NCI-H774 (cell line): ENCODE measurements at regions not wholly inside any gene's neighbourhood (a gene's known extent, or its start where the extent isn't known, plus 50 kb on each side); places are given as distances from the start of the nearest gene placed in this dataset.

ENCODE experiments used
- DNase-seq: peaks from one replicate; lab custom pipeline; 2025; lab: John Stamatoyannopoulos, UW

GRCh38 chr4:114537352-114537751 lies 61.3 kb upstream of the UGT8 start:
- DNase-seq, result no peak

DNA sequence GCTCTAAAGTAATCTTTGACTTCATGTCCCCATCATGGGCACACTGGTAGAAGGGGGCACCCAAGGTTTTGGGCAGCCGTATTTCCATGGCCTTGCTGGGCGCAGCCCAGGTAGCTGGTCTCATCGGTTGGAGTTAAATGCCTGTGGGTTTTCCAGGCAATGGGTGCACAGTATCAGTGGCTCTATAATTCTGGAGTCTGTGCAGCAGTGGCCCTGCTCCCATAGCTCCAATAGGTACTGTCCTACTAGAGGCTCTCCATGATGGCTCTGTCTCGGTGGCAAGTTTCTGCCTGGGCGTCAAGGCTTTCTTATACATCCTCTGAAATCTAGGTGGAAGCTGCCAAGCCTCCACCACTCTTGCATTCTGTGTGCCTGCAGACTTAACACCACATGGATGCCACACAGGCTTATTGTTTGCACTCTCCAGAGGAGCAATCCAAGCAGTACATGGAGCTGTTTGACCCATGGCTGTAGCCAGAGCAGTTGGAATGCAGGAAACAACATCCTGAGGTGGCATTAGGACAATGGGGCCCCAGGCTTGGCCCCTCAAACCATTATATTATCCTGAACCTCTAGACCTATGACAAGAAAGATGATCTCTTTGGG lies 60.5 kb upstream of the UGT8 start:
- no peak for DNase-seq

- no peak for DNase-seq
These were observed 58.6 kb upstream of the UGT8 start for GRCh38 chr4:114539985-114540384.

DNA sequence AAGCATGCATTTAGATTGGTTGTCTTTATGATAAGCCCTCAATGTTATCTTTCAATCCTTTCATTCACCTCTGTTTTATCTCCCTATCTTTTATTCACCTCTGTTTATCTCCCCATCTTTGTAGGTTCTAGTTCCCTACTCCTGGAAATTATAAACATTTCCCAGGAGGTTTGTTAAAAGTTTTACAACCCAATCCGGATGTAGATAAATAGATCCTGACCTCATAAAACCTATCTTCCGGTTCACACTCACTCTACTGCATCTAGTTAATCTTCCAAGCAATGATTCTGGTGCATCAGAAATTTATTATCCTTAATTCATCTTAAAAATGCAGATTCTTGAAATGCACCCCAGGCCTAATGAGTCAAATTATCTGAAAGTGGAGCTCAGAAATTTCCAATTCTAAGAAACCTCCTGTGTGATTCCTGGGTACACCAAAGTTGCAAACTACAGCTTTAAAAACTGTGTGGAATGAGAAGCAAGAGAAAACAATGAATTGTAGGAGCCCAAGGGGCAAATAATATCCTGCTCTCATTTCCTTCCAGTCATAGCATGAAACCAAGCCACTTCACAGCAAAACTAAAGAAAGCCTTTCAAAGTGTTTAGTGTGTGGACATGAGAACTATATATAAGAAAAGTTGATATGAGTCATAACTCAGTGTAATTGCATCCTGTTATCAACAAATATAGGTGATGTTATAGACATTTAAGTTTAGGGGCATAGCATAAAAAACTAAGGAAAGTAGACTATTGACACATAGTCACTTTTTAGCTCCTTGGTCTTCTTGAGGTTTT lies 51.1 kb upstream of the UGT8 start:
- no peak for DNase-seq
